ENCODE measurements at regions not wholly inside any gene's neighbourhood (a gene's known extent, or its start where the extent isn't known, plus 50 kb on each side); places are given as distances from the start of the nearest gene placed in this dataset.

DNA sequence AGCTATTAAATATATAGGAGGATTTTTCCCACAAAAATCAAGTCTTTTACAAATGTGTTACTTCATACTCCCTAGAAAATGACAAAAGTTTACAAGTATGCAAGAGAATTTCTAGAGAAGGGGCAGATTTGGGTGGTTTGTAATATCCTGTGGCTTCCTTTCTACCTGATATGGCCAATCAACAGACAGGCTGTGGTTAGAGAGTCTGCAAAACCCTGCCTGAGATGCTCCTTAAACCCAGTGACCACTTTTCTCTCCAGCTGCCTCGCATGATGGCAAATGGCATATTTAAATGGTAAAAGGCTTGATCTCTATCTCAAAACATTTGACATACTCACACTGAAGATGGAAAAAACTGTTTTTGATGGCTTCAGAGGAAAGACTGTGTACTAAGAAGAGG is 550.1 kb upstream of the ZNF462 start:
- Histone ChIP-seq H3K36me3 (ENCODE audit: insufficient read depth) (no peaks in the 10 kb centered on the region), H3K9ac (no peak overlapping the region), H3K27ac (no peak overlapping the region), H4K20me1 (ENCODE audit: insufficient read depth) (no peaks in the 10 kb centered on the region), H3K4me3 (IDR thresholded peaks at IDR 0.05; ENCODE audit: insufficient read depth, low read depth, low read length) (no peak overlapping the region), H3K79me2 (ENCODE audit: insufficient read depth, low read depth) (no peaks in the 10 kb centered on the region), H3K4me2 (no peak overlapping the region; the same call in 1 of the 2 replicates), H2AFZ (ENCODE audit: low read depth) (no peak overlapping the region), H3K27me3 (ENCODE audit: insufficient read depth, low read depth) (no peaks in the 10 kb centered on the region), H3K4me1 (ENCODE audit: low read depth, poor library complexity, severe bottlenecking) (peaks cover 42% of the 10 kb centered on the region)
- TF ChIP-seq, protein P1, sequence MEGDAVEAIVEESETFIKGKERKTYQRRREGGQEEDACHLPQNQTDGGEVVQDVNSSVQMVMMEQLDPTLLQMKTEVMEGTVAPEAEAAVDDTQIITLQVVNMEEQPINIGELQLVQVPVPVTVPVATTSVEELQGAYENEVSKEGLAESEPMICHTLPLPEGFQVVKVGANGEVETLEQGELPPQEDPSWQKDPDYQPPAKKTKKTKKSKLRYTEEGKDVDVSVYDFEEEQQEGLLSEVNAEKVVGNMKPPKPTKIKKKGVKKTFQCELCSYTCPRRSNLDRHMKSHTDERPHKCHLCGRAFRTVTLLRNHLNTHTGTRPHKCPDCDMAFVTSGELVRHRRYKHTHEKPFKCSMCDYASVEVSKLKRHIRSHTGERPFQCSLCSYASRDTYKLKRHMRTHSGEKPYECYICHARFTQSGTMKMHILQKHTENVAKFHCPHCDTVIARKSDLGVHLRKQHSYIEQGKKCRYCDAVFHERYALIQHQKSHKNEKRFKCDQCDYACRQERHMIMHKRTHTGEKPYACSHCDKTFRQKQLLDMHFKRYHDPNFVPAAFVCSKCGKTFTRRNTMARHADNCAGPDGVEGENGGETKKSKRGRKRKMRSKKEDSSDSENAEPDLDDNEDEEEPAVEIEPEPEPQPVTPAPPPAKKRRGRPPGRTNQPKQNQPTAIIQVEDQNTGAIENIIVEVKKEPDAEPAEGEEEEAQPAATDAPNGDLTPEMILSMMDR (conservative IDR thresholded peaks at IDR 0.05; ENCODE audit: low read depth, low read length) = no peak

DNA sequence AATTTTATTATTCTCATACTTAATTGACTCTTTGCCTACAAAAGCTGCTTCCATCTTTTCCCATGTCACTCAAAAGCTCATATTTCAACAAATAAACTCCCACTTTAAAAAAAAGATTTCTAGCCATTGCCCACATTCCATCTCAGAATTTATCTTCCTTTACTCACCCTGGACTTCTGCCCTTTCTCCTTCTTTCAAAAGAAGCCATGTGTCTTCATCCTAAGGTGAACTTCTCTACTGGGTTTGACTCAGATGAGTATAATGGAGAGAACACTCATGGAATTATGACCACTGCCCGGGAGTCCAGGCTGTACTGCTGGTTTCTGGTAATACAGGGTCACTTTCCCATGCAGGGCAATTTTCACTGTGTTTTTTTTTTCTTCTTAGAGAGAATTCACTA is 548.5 kb upstream of the ZNF462 start:
- Histone ChIP-seq H3K36me3 (ENCODE audit: insufficient read depth) (no peaks in the 10 kb centered on the region), H3K4me2 (peak overlapping the region; percentile 29; the same call in 1 of the 2 replicates), H3K27ac (no peak overlapping the region), H3K4me3 (IDR thresholded peaks at IDR 0.05; ENCODE audit: insufficient read depth, low read depth, low read length) (no peak overlapping the region), H3K79me2 (ENCODE audit: insufficient read depth, low read depth) (no peaks in the 10 kb centered on the region), H3K27me3 (ENCODE audit: insufficient read depth, low read depth) (no peaks in the 10 kb centered on the region), H3K4me1 (ENCODE audit: low read depth, poor library complexity, severe bottlenecking) (peaks cover 45% of the 10 kb centered on the region), H2AFZ (ENCODE audit: low read depth) (no peak overlapping the region), H4K20me1 (ENCODE audit: insufficient read depth) (no peaks in the 10 kb centered on the region), H3K9ac (no peak overlapping the region)
- TF ChIP-seq, protein P1 (conservative IDR thresholded peaks at IDR 0.05; ENCODE audit: low read depth, low read length) = no peak

DNA sequence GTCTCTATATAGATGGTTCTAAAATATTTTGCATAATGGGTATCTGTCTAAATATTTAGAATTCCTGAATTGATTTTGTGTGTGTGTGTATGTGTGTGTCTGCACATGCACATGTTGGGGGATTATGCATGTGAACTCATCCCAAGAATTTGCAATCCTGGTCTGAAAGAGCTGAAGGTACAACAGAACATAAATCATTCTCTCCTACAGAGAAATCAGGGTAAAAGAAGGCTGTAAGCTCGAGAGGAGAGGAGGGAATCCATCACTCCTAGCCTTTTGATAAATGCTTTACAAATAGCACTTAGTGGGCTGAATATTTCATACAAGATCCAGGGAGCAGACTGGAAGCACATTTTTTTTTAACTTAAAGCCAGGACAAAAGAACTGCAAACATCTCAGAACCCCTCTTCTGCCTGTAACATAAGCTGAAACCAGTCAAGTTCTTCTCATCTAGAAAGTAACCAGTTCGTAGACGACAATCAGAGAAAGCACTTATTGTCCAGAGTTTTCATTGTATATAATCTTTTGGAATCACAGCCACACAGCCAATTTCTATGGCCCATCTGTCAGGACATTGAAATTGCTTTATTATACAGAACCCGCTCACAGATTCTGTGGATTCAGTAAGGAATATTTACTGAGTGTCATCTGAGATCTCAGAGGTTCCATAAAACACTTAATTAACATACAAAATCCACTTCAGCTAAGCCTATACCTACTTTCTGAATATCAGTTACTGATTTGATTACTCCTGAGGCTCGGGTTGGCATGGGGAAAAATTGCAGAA is 541.4 kb upstream of the ZNF462 start:
- Histone ChIP-seq H4K20me1 (ENCODE audit: insufficient read depth) (no peaks in the 10 kb centered on the region), H3K36me3 (ENCODE audit: insufficient read depth) (no peaks in the 10 kb centered on the region), H3K4me2 (no peak overlapping the region), H3K27me3 (ENCODE audit: insufficient read depth, low read depth) (no peaks in the 10 kb centered on the region), H3K9ac (no peak overlapping the region), H2AFZ (ENCODE audit: low read depth) (no peak overlapping the region), H3K4me1 (ENCODE audit: low read depth, poor library complexity, severe bottlenecking) (peaks cover 21% of the 10 kb centered on the region), H3K27ac (no peak overlapping the region), H3K79me2 (ENCODE audit: insufficient read depth, low read depth) (no peaks in the 10 kb centered on the region), H3K4me3 (IDR thresholded peaks at IDR 0.05; ENCODE audit: insufficient read depth, low read depth, low read length) (no peak overlapping the region)
- TF ChIP-seq, protein P1 (conservative IDR thresholded peaks at IDR 0.05; ENCODE audit: low read depth, low read length) = no peak

DNA sequence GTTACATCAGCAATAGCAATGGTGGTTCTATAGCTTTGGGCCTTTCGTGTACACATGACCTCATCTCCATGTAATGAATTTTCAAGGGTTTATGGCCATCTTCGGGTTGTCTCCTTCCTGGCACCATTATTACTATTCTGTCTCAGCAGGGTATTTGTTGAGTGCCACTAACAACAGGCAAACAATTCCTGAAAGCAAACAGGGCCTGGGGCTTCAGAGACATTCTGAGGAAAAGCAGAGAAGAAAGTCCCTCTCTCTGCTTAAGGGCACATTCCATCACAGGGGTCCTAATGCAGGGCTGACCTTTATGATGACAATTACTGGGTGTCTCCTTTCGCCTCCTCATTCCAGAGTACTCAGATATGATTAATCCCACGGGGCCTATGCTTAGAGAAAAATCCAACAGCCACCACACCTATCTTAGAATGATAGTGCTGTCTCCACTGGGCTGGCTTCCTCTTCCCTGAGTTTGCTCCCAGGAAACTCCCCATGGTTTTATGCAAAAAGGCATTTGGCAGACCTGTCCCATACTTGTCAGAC is 540.2 kb upstream of the ZNF462 start:
- Histone ChIP-seq H4K20me1 (ENCODE audit: insufficient read depth) (no peaks in the 10 kb centered on the region), H3K36me3 (ENCODE audit: insufficient read depth) (no peaks in the 10 kb centered on the region), H3K79me2 (ENCODE audit: insufficient read depth, low read depth) (no peaks in the 10 kb centered on the region), H3K27ac (no peak overlapping the region), H3K4me3 (IDR thresholded peaks at IDR 0.05; ENCODE audit: insufficient read depth, low read depth, low read length) (no peak overlapping the region), H3K4me2 (no peak overlapping the region), H3K27me3 (ENCODE audit: insufficient read depth, low read depth) (no peaks in the 10 kb centered on the region), H3K4me1 (ENCODE audit: low read depth, poor library complexity, severe bottlenecking) (peaks cover 32% of the 10 kb centered on the region), H3K9ac (no peak overlapping the region), H2AFZ (ENCODE audit: low read depth) (no peak overlapping the region)
- TF ChIP-seq, protein P1 (conservative IDR thresholded peaks at IDR 0.05; ENCODE audit: low read depth, low read length) = no peak

All from KMS-11 (cell line).